ENCODE measurements at regions not wholly inside any gene's neighbourhood (a gene's known extent, or its start where the extent isn't known, plus 50 kb on each side); places are given as distances from the start of the nearest gene placed in this dataset.

- no peaks in the 10 kb centered on the region for H3K9me3 ChIP-seq (ENCODE audit: low read length)
- H3K27ac ChIP-seq (ENCODE audit: low read depth, low read length): no peak overlapping the region
- DNase-seq: no peak
- Mint-ChIP-seq H3K27ac (no peak overlapping the region), H3K9me3 (peaks cover 0 to 2% (median 0%) of the 10 kb centered on the region in 5 donors), H3K4me3 (no peak overlapping the region), H3K36me3 (no peaks in the 10 kb centered on the region), H3K4me1 (no peaks in the 10 kb centered on the region), H3K27me3 (peaks cover 4 to 8% of the 10 kb centered on the region in 2 donors)
- H3K36me3 ChIP-seq (ENCODE audit: insufficient read depth, low read length): no peaks in the 10 kb centered on the region
- ChIA-PET POLR2A (no interaction called here), CTCF (no interaction called here)
- H3K27me3 ChIP-seq (ENCODE audit: insufficient read depth, low read length, poor library complexity, severe bottlenecking): no peaks in the 10 kb centered on the region
- no peak overlapping the region for H3K4me3 ChIP-seq (ENCODE audit: low read length)
- H3K4me1 ChIP-seq (ENCODE audit: insufficient read depth, low read length): no peaks in the 10 kb centered on the region
Measured at GRCh38 chr9:2417730-2418129, 203.9 kb upstream of the VLDLR start.

- peaks cover 0 to 2% (median 0%) of the 10 kb centered on the region in 5 donors for H3K9me3 Mint-ChIP-seq
- POLR2A ChIA-PET: no interaction called here
Measured at GRCh38 chr9:2418619-2419018, 203.0 kb upstream of the VLDLR start.

GRCh38 chr9:2419347-2419746 is 202.2 kb upstream of the VLDLR start:
- Histone ChIP-seq H3K27me3 (ENCODE audit: insufficient read depth, low read length, poor library complexity, severe bottlenecking) (no peaks in the 10 kb centered on the region), H3K27ac (ENCODE audit: low read depth, low read length) (no peak overlapping the region), H3K4me3 (ENCODE audit: low read length) (no peak overlapping the region), H3K9me3 (ENCODE audit: low read length) (no peaks in the 10 kb centered on the region), H3K36me3 (ENCODE audit: insufficient read depth, low read length) (no peaks in the 10 kb centered on the region), H3K4me1 (ENCODE audit: insufficient read depth, low read length) (no peaks in the 10 kb centered on the region)
- POLR2A ChIA-PET: no interaction called here
- Mint-ChIP-seq H3K4me3 (no peak overlapping the region), H3K27ac (no peak overlapping the region), H3K9me3 (peaks cover 0 to 2% (median 0%) of the 10 kb centered on the region in 5 donors), H3K27me3 (peaks cover 4 to 8% of the 10 kb centered on the region in 2 donors), H3K36me3 (no peaks in the 10 kb centered on the region), H3K4me1 (no peaks in the 10 kb centered on the region)
- no peak for DNase-seq
- CTCF ChIA-PET: no interaction called here

More at GRCh38 chr9:2418619-2419018, 203.0 kb upstream of the VLDLR start:
- Histone ChIP-seq H3K4me3 (ENCODE audit: low read length) (no peak overlapping the region), H3K27me3 (ENCODE audit: insufficient read depth, low read length, poor library complexity, severe bottlenecking) (no peaks in the 10 kb centered on the region), H3K36me3 (ENCODE audit: insufficient read depth, low read length) (no peaks in the 10 kb centered on the region), H3K27ac (ENCODE audit: low read depth, low read length) (no peak overlapping the region), H3K4me1 (ENCODE audit: insufficient read depth, low read length) (no peaks in the 10 kb centered on the region), H3K9me3 (ENCODE audit: low read length) (no peaks in the 10 kb centered on the region)
- H3K27me3 Mint-ChIP-seq: peaks cover 4 to 8% of the 10 kb centered on the region in 2 donors
- DNase-seq: no peak
- no peaks in the 10 kb centered on the region for H3K36me3 Mint-ChIP-seq
- H3K4me1 Mint-ChIP-seq: no peaks in the 10 kb centered on the region
- CTCF ChIA-PET: no interaction called here
- H3K27ac Mint-ChIP-seq: no peak overlapping the region
- no peak overlapping the region for H3K4me3 Mint-ChIP-seq

- H3K27me3 Mint-ChIP-seq: peaks cover 4 to 8% of the 10 kb centered on the region in 2 donors
Measured at GRCh38 chr9:2420543-2420942, 201.0 kb upstream of the VLDLR start.

GRCh38 chr9:2424619-2425033 is 197.0 kb upstream of the VLDLR start:
- H3K4me3 Mint-ChIP-seq: no peak overlapping the region
- H3K27ac Mint-ChIP-seq: no peak overlapping the region
- POLR2A ChIA-PET: no interaction called here
- H3K36me3 ChIP-seq (ENCODE audit: insufficient read depth, low read length): no peaks in the 10 kb centered on the region
- no peak overlapping the region for H3K4me3 ChIP-seq (ENCODE audit: low read length)
- DNase-seq: no peak
- H3K9me3 Mint-ChIP-seq: peaks cover 0 to 2% (median 0%) of the 10 kb centered on the region in 5 donors
- CTCF ChIA-PET: no interaction called here
- no peaks in the 10 kb centered on the region for H3K36me3 Mint-ChIP-seq
- H3K4me1 Mint-ChIP-seq: no peaks in the 10 kb centered on the region
- no peaks in the 10 kb centered on the region for H3K9me3 ChIP-seq (ENCODE audit: low read length)
- H3K27me3 ChIP-seq (ENCODE audit: insufficient read depth, low read length, poor library complexity, severe bottlenecking): no peaks in the 10 kb centered on the region
- peaks cover 4 to 6% of the 10 kb centered on the region in 2 donors for H3K27me3 Mint-ChIP-seq
- H3K27ac ChIP-seq (ENCODE audit: low read depth, low read length): no peak overlapping the region
- H3K4me1 ChIP-seq (ENCODE audit: insufficient read depth, low read length): no peaks in the 10 kb centered on the region

More at GRCh38 chr9:2420543-2420942, 201.0 kb upstream of the VLDLR start:
- no peak overlapping the region for H3K4me3 ChIP-seq (ENCODE audit: low read length)
- DNase-seq: no peak
- no peaks in the 10 kb centered on the region for H3K4me1 Mint-ChIP-seq
- peaks cover 0 to 2% (median 0%) of the 10 kb centered on the region in 5 donors for H3K9me3 Mint-ChIP-seq
- H3K27ac ChIP-seq (ENCODE audit: low read depth, low read length): no peak overlapping the region
- H3K27ac Mint-ChIP-seq: no peak overlapping the region
- H3K36me3 ChIP-seq (ENCODE audit: insufficient read depth, low read length): no peaks in the 10 kb centered on the region
- ChIA-PET CTCF (no interaction called here), POLR2A (no interaction called here)
- H3K4me3 Mint-ChIP-seq: no peak overlapping the region
- no peaks in the 10 kb centered on the region for H3K9me3 ChIP-seq (ENCODE audit: low read length)
- no peaks in the 10 kb centered on the region for H3K4me1 ChIP-seq (ENCODE audit: insufficient read depth, low read length)
- no peaks in the 10 kb centered on the region for H3K36me3 Mint-ChIP-seq
- H3K27me3 ChIP-seq (ENCODE audit: insufficient read depth, low read length, poor library complexity, severe bottlenecking): no peaks in the 10 kb centered on the region

GRCh38 chr9:2425676-2426075 is 195.9 kb upstream of the VLDLR start:
- Histone ChIP-seq H3K27ac (ENCODE audit: low read depth, low read length) (no peak overlapping the region), H3K27me3 (ENCODE audit: insufficient read depth, low read length, poor library complexity, severe bottlenecking) (no peaks in the 10 kb centered on the region), H3K9me3 (ENCODE audit: low read length) (no peaks in the 10 kb centered on the region), H3K4me3 (ENCODE audit: low read length) (no peak overlapping the region), H3K36me3 (ENCODE audit: insufficient read depth, low read length) (no peaks in the 10 kb centered on the region), H3K4me1 (ENCODE audit: insufficient read depth, low read length) (no peaks in the 10 kb centered on the region)
- ChIA-PET CTCF (no interaction called here), POLR2A (no interaction called here)
- no peak for DNase-seq
- Mint-ChIP-seq H3K4me1 (no peaks in the 10 kb centered on the region), H3K36me3 (no peaks in the 10 kb centered on the region), H3K27me3 (peaks cover 3 to 5% of the 10 kb centered on the region in 2 donors), H3K27ac (no peak overlapping the region), H3K4me3 (no peak overlapping the region), H3K9me3 (peaks cover 0 to 2% (median 0%) of the 10 kb centered on the region in 5 donors)

GRCh38 chr9:2427120-2427891 is 194.3 kb upstream of the VLDLR start:
- ChIA-PET POLR2A (no interaction called here), CTCF (no interaction called here)
- Histone ChIP-seq H3K9me3 (ENCODE audit: low read length) (no peaks in the 10 kb centered on the region), H3K27ac (ENCODE audit: low read depth, low read length) (no peak overlapping the region), H3K36me3 (ENCODE audit: insufficient read depth, low read length) (no peaks in the 10 kb centered on the region), H3K4me1 (ENCODE audit: insufficient read depth, low read length) (no peaks in the 10 kb centered on the region), H3K27me3 (ENCODE audit: insufficient read depth, low read length, poor library complexity, severe bottlenecking) (no peaks in the 10 kb centered on the region), H3K4me3 (ENCODE audit: low read length) (no peak overlapping the region)
- DNase-seq: no peak
- no peak overlapping the region for H3K4me3 Mint-ChIP-seq
- no peaks in the 10 kb centered on the region for H3K27me3 Mint-ChIP-seq
- peaks cover 0 to 2% (median 0%) of the 10 kb centered on the region in 5 donors for H3K9me3 Mint-ChIP-seq
- no peaks in the 10 kb centered on the region for H3K4me1 Mint-ChIP-seq
- no peaks in the 10 kb centered on the region for H3K36me3 Mint-ChIP-seq
- H3K27ac Mint-ChIP-seq: no peak overlapping the region

- peaks cover 10 to 29% of the 10 kb centered on the region in 2 donors for H3K27me3 Mint-ChIP-seq
- Histone ChIP-seq H3K9me3 (ENCODE audit: low read length) (no peaks in the 10 kb centered on the region), H3K4me1 (ENCODE audit: insufficient read depth, low read length) (no peaks in the 10 kb centered on the region), H3K36me3 (ENCODE audit: insufficient read depth, low read length) (no peaks in the 10 kb centered on the region), H3K27me3 (ENCODE audit: insufficient read depth, low read length, poor library complexity, severe bottlenecking) (no peaks in the 10 kb centered on the region), H3K27ac (ENCODE audit: low read depth, low read length) (no peak overlapping the region), H3K4me3 (ENCODE audit: low read length) (no peak overlapping the region)
- H3K4me1 Mint-ChIP-seq: no peaks in the 10 kb centered on the region
- CTCF ChIA-PET: interaction anchor here (1.7 kb wide), 1 partner anchor 33 kb away, joined by 3 read pairs; no protein-coding TSS in a partner anchor
- no peak overlapping the region for H3K27ac Mint-ChIP-seq
- H3K36me3 Mint-ChIP-seq: peaks cover 0 to 4% (median 3%) of the 10 kb centered on the region in 3 donors
- POLR2A ChIA-PET: no interaction called here
- peaks cover 27 to 44% (median 34%) of the 10 kb centered on the region in 5 donors for H3K9me3 Mint-ChIP-seq
- DNase-seq: no peak
- no peak overlapping the region for H3K4me3 Mint-ChIP-seq
Measured at GRCh38 chr9:2439957-2440356, 181.6 kb upstream of the VLDLR start.

Measured in CD8-positive, alpha-beta memory T cell (primary cell).